Kidney (tissue), 13 donors: ENCODE measurements at regions not wholly inside any gene's neighbourhood (a gene's known extent, or its start where the extent isn't known, plus 50 kb on each side); places are given as distances from the start of the nearest gene placed in this dataset.

ENCODE experiments used
- DNase-seq, 5 donors: peaks; one replicate each; pipeline ENCODE4 v3.0.0-alpha.2; 2013 to 2020
- FAIRE-seq: peaks from 2 replicates; lab custom pipeline; 2012; peaks lifted over from hg19 to GRCh38; lab: Jason Lieb, UNC
- H3K27ac ChIP-seq, 2 donors: one replicate each; pipeline ENCODE4 v1.7.0; 2013; ENCODE audit warnings: low read depth in 2 of 2, low read length in 2 of 2, inconsistent platforms in 1 of 2
- H3K27me3 ChIP-seq: one replicate; pipeline ENCODE4 v1.7.1; 2013; ENCODE audit warnings: low read length, inconsistent platforms; ENCODE audit not compliant: control insufficient read depth, insufficient read depth
- H3K36me3 ChIP-seq, 3 donors: one replicate each; pipeline versions ENCODE4 v1.7.0 to v1.7.1; 2013; ENCODE audit warnings: low read length in 3 of 3, control low read depth in 1 of 3, inconsistent platforms in 1 of 3; ENCODE audit not compliant: insufficient read depth in 3 of 3, control insufficient read depth in 2 of 3
- H3K4me1 ChIP-seq, 3 donors: one replicate each; pipeline versions ENCODE4 v1.7.0 to v1.7.1; 2013; ENCODE audit warnings: low read length in 3 of 3, inconsistent platforms in 1 of 3, low read depth in 1 of 3; ENCODE audit not compliant: control insufficient read depth in 2 of 3, insufficient read depth in 2 of 3
- H3K4me3 ChIP-seq, 3 donors: one replicate each; pipeline versions ENCODE4 v1.7.0 to v1.8.1; 2013; ENCODE audit warnings: low read length in 3 of 3, control low read depth in 1 of 3, inconsistent platforms in 1 of 3
- H3K9ac ChIP-seq, 3 donors: one replicate each; pipeline versions ENCODE4 v1.7.0 to v1.7.1; 2013; ENCODE audit warnings: low read length in 3 of 3, control low read depth in 1 of 3, inconsistent platforms in 1 of 3
- H3K9me3 ChIP-seq, 3 donors: one replicate each; pipeline versions ENCODE4 v1.7.0 to v1.7.1; 2013; ENCODE audit warnings: low read length in 3 of 3, control low read depth in 1 of 3, inconsistent platforms in 1 of 3; ENCODE audit not compliant: control insufficient read depth in 2 of 3, insufficient read depth in 1 of 3
- CTCF ChIP-seq: IDR thresholded peaks from 3 replicates; pipeline ENCODE4 v1.5.1; 2012; ENCODE audit warnings: mild to moderate bottlenecking, moderate library complexity, borderline replicate concordance; ENCODE audit not compliant: insufficient read depth; ENCODE audit errors: extremely low read depth
- intact Hi-C: fragments of 100-400 bp; cut with DNase I; formaldehyde crosslinking; loops from one replicate; pipeline ENCODE4 v1.11.1; 2022
- donor health status: control.
- donor health status: control.
- donor health status: control.
- donor health status: control.
- donor health status: control.
- donor health status: DM: yes; HTN: yes; CAD: no.
- donor health status: Normal renal cell carcinoma (clear cell type).

GRCh38 chr18:46422552-46423055 lies 234.4 kb downstream of the LOXHD1 start:
- Histone ChIP-seq H3K27me3 (no peaks in the 10 kb centered on the region), H3K36me3 (no peaks in the 10 kb centered on the region), H3K9ac (no peak overlapping the region), H3K4me3 (no peak overlapping the region), H3K4me1 (no peaks in the 10 kb centered on the region), H3K27ac (no peak overlapping the region), H3K9me3 (no peaks in the 10 kb centered on the region)
- FAIRE-seq, result no peak
- peak in 2 of 5 donors; percentile 26 to 28 for DNase-seq
- intact Hi-C loops, result no loop called here
- TF ChIP-seq CTCF, result no peak

- intact Hi-C loops, result no loop called here
- H3K36me3 ChIP-seq, result no peaks in the 10 kb centered on the region
- H3K4me3 ChIP-seq, result no peak overlapping the region
- no peak overlapping the region for H3K9ac ChIP-seq
- H3K27ac ChIP-seq, result no peak overlapping the region
- FAIRE-seq (no peak), DNase-seq (peak in 1 of 5 donors; percentile 16)
- TF ChIP-seq CTCF, result no peak
- no peaks in the 10 kb centered on the region for H3K4me1 ChIP-seq
- no peaks in the 10 kb centered on the region for H3K9me3 ChIP-seq
- no peaks in the 10 kb centered on the region for H3K27me3 ChIP-seq
Observed at GRCh38 chr18:46423226-46423805, 233.7 kb downstream of the LOXHD1 start.

DNA sequence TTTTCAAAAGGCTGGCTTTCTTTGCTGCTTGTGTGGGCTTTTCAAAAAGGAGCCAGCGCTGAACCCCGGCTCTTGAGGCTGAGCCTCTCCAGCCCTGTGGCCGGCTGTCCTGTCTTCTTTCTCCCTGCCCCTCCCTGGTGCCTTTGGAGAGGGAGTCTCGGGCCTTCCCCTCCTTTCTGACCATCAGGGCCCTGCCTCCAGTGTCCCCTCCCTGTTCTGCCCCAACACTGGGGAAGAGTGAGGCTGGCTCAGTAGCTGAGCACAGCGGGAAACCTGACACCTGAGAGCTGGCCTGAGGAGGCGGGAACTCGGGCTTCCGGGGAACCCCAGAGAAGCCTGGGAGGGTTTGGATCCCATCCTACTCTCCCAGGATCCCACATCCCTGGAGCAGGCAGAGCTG lies 232.1 kb downstream of the LOXHD1 start:
- H3K4me1 ChIP-seq, result no peaks in the 10 kb centered on the region
- intact Hi-C loops, result no loop called here
- FAIRE-seq, result no peak
- no peak for TF ChIP-seq CTCF
- no peaks in the 10 kb centered on the region for H3K36me3 ChIP-seq
- no peaks in the 10 kb centered on the region for H3K27me3 ChIP-seq
- DNase-seq, result peak in 3 of 5 donors; percentile 53 to 67 (median 60)
- no peak overlapping the region for H3K4me3 ChIP-seq
- H3K9me3 ChIP-seq, result no peaks in the 10 kb centered on the region
- no peak overlapping the region for H3K27ac ChIP-seq
- no peak overlapping the region for H3K9ac ChIP-seq

- Histone ChIP-seq H3K27ac (no peak overlapping the region), H3K9me3 (no peaks in the 10 kb centered on the region), H3K36me3 (no peaks in the 10 kb centered on the region), H3K9ac (no peak overlapping the region), H3K4me1 (no peaks in the 10 kb centered on the region), H3K27me3 (no peaks in the 10 kb centered on the region), H3K4me3 (no peak overlapping the region)
- no peak for DNase-seq
- intact Hi-C loops, result no loop called here
- no peak for TF ChIP-seq CTCF
- FAIRE-seq, result no peak
Observed at GRCh38 chr18:46425511-46425910, 231.5 kb downstream of the LOXHD1 start.
